Smooth muscle cell (in vitro differentiated cells): ENCODE measurements at regions not wholly inside any gene's neighbourhood (a gene's known extent, or its start where the extent isn't known, plus 50 kb on each side); places are given as distances from the start of the nearest gene placed in this dataset.

Source experiments
- DNase-seq: peaks from one replicate; lab custom pipeline; 2025; ENCODE audit not compliant: unreplicated experiment; lab: John Stamatoyannopoulos, UW
- H2AFZ ChIP-seq: fragments of 200-600 bp; sonication (generic); 2 replicates; pipeline ENCODE4 v1.6.0; 2016; ENCODE audit warnings: antibody characterized with exemption, low read depth, mild to moderate bottlenecking
- H3F3A ChIP-seq: fragments of 200-600 bp; sonication (generic); 2 replicates; pipeline ENCODE4 v1.6.0; 2017; ENCODE audit warnings: antibody characterized with exemption, low read depth
- H3K27ac ChIP-seq: fragments of 200-600 bp; sonication (generic); 2 replicates; pipeline ENCODE4 v1.5.1; 2016; ENCODE audit warnings: low read depth, mild to moderate bottlenecking
- H3K27me3 ChIP-seq: fragments of 200-600 bp; sonication (generic); 2 replicates; pipeline ENCODE4 v1.6.1; 2016; ENCODE audit warnings: low read depth, mild to moderate bottlenecking
- H3K36me3 ChIP-seq: fragments of 200-600 bp; sonication (generic); 2 replicates; pipeline ENCODE4 v1.5.1; 2016; ENCODE audit warnings: low read depth
- H3K4me1 ChIP-seq: fragments of 200-600 bp; sonication (generic); 2 replicates; pipeline ENCODE4 v1.5.1; 2016; ENCODE audit warnings: low read depth
- H3K4me2 ChIP-seq: fragments of 200-600 bp; sonication (generic); 2 replicates; pipeline ENCODE4 v1.6.0; 2016; ENCODE audit warnings: mild to moderate bottlenecking
- H3K4me3 ChIP-seq: fragments of 200-600 bp; sonication (generic); 2 replicates; pipeline ENCODE4 v1.5.1; 2016; ENCODE audit warnings: mild to moderate bottlenecking
- H3K79me2 ChIP-seq: fragments of 200-600 bp; sonication (generic); 2 replicates; pipeline ENCODE4 v1.6.0; 2016; ENCODE audit warnings: low read depth, mild to moderate bottlenecking
- H3K9ac ChIP-seq: fragments of 200-600 bp; sonication (generic); 2 replicates; pipeline ENCODE4 v1.6.0; 2016; ENCODE audit warnings: low read depth
- H3K9me3 ChIP-seq: fragments of 200-600 bp; sonication (generic); replicated peaks from 2 replicates; pipeline ENCODE4 v1.5.1; 2016; ENCODE audit warnings: low read depth
- H4K20me1 ChIP-seq: fragments of 200-600 bp; sonication (generic); 2 replicates; pipeline ENCODE4 v1.6.0; 2016; ENCODE audit warnings: low read depth
- CTCF ChIP-seq: fragments of 200-600 bp; sonication (generic); IDR thresholded peaks from 2 replicates; pipeline ENCODE4 v1.5.1; 2017; ENCODE audit warnings: borderline replicate concordance, mild to moderate bottlenecking, antibody characterized with exemption; ENCODE audit not compliant: insufficient read depth, poor library complexity, severe bottlenecking
- WGBS: methylation state at CpG from one replicate; pipeline ENCODE4 v1.1.7; 2016; ENCODE audit warnings: low lambda C conversion rate; 5-methylcytosine and 5-hydroxymethylcytosine counted together

GRCh38 chr5:68116868-68117411 lies 98.6 kb upstream of the PIK3R1 start:
- H4K20me1 ChIP-seq, result no peaks in the 10 kb centered on the region
- no peak for DNase-seq
- no peak overlapping the region for H3K4me3 ChIP-seq
- H3K9ac ChIP-seq, result no peak overlapping the region
- no peaks in the 10 kb centered on the region for H3K9me3 ChIP-seq
- H3K79me2 ChIP-seq, result no peaks in the 10 kb centered on the region
- H3F3A ChIP-seq, result no peaks in the 10 kb centered on the region
- no peaks in the 10 kb centered on the region for H3K36me3 ChIP-seq
- no peaks in the 10 kb centered on the region for H3K4me1 ChIP-seq
- no peak overlapping the region for H3K27ac ChIP-seq
- H2AFZ ChIP-seq, result no peak overlapping the region
- H3K27me3 ChIP-seq, result no peaks in the 10 kb centered on the region
- WGBS, result 72% methylated on average over 2 of the region's 2 CpGs
- no peak for TF ChIP-seq CTCF
- H3K4me2 ChIP-seq, result no peak overlapping the region

DNA sequence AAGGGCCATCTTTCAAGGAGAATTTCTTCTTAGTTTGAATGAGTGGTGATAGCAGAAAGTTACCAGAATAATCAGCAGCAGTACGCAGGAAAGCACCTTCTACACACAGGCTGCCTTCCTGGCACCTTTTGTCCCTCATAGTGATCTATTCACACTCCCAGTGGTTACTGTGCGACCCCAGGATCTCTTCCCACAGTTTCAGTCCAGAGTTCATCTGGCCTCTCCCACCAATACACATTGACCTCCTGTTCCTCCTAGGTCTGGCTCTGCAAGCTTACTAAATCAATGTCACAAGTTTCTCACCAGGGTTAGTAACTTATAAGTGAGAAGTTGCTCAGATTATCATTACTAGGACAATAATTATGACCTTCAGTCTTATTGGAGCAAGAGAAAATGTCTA lies 99.1 kb upstream of the PIK3R1 start:
- whole genome bisulfite sequencing, result 47% methylated on average over 2 of the region's 2 CpGs
- Histone ChIP-seq H3K4me2 (no peak overlapping the region), H3K27ac (no peak overlapping the region), H3K9ac (no peak overlapping the region), H2AFZ (no peak overlapping the region), H3K27me3 (no peaks in the 10 kb centered on the region), H3K4me3 (no peak overlapping the region), H3K36me3 (no peaks in the 10 kb centered on the region), H3K9me3 (no peaks in the 10 kb centered on the region), H3K79me2 (no peaks in the 10 kb centered on the region), H3F3A (no peaks in the 10 kb centered on the region), H4K20me1 (no peaks in the 10 kb centered on the region), H3K4me1 (no peaks in the 10 kb centered on the region)
- DNase-seq, result no peak
- no peak for TF ChIP-seq CTCF

GRCh38 chr5:68115584-68115983 lies 100.0 kb upstream of the PIK3R1 start:
- Histone ChIP-seq H3K9me3 (no peaks in the 10 kb centered on the region), H3K4me3 (no peak overlapping the region), H3K36me3 (no peaks in the 10 kb centered on the region), H3K9ac (no peak overlapping the region), H3K4me1 (no peaks in the 10 kb centered on the region), H3K79me2 (no peaks in the 10 kb centered on the region), H4K20me1 (no peaks in the 10 kb centered on the region), H3F3A (no peaks in the 10 kb centered on the region), H2AFZ (no peak overlapping the region), H3K27me3 (no peaks in the 10 kb centered on the region), H3K27ac (no peak overlapping the region), H3K4me2 (no peak overlapping the region)
- 100% methylated on average over 2 of the region's 2 CpGs for WGBS
- DNase-seq, result no peak
- TF ChIP-seq CTCF, result no peak

DNA sequence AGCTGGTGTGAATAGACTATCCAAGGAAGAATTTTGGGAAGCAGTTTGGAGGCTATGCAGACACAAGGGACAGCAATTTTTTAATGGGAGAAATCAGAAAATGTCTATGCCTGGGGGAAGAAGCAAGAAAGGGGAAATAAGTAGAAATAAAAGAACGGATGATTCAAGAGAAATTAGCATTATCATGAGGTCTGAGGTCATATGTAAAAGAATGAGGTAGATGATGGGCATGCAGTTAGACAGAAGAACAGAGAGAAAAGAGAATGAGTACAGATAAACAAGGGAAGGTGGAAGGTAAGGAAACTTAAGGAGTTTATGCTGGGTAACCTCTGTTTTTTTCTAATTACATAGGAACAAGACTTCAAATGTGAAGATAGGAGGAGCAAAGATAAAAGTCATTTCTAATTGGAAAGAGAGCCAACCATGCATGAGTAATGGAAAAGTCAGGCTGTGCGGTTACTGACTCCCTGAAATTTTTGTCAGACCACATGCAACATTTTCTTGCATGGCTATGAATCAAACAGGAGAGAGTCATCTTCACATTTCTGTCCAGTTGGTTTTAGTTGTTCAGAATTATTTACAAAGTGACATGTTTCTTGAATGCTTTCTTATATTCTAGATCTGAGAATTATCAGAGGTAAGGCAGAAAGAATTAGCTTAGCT lies 101.0 kb upstream of the PIK3R1 start:
- H4K20me1 ChIP-seq, result no peaks in the 10 kb centered on the region
- no peak overlapping the region for H3K4me3 ChIP-seq
- no peaks in the 10 kb centered on the region for H3F3A ChIP-seq
- no peaks in the 10 kb centered on the region for H3K9me3 ChIP-seq
- no peak for TF ChIP-seq CTCF
- peak overlapping the region; percentile 30 for H3K9ac ChIP-seq
- no peaks in the 10 kb centered on the region for H3K27me3 ChIP-seq
- no peaks in the 10 kb centered on the region for H3K79me2 ChIP-seq
- no peaks in the 10 kb centered on the region for H3K4me1 ChIP-seq
- no peak overlapping the region for H2AFZ ChIP-seq
- WGBS, result 37% methylated on average over 2 of the region's 2 CpGs
- no peak for DNase-seq
- H3K4me2 ChIP-seq, result peak overlapping the region; percentile 5
- H3K36me3 ChIP-seq, result no peaks in the 10 kb centered on the region
- H3K27ac ChIP-seq, result peak overlapping the region; percentile 65
